ENCODE measurements at regions not wholly inside any gene's neighbourhood (a gene's known extent, or its start where the extent isn't known, plus 50 kb on each side); places are given as distances from the start of the nearest gene placed in this dataset.
A peak's percentile ranks its signal among the peaks of the same experiment; 100 is the strongest.

GRCh38 chr17:54536306-54536705 lies 364.3 kb upstream of the TOM1L1 start:
- Histone ChIP-seq H3K27me3 (no peaks in the 10 kb centered on the region), H3K4me3 (no peak overlapping the region), H3K36me3 (no peaks in the 10 kb centered on the region), H3K9me3 (no peaks in the 10 kb centered on the region), H3K4me1 (no peaks in the 10 kb centered on the region), H3K27ac (no peak overlapping the region)
- intact Hi-C loops (cut with DNase I; ENCODE audit: low total_unique reads) = no loop called here
- no peak for TF ChIP-seq CTCF (IDR thresholded peaks at IDR 0.05)
- no peak for DNase-seq

GRCh38 chr17:54537656-54538055 lies 363.0 kb upstream of the TOM1L1 start:
- H3K27me3 ChIP-seq = no peaks in the 10 kb centered on the region
- H3K4me3 ChIP-seq = no peak overlapping the region
- H3K27ac ChIP-seq = no peak overlapping the region
- intact Hi-C loops (cut with DNase I; ENCODE audit: low total_unique reads) = no loop called here
- H3K36me3 ChIP-seq = no peaks in the 10 kb centered on the region
- TF ChIP-seq CTCF (IDR thresholded peaks at IDR 0.05) = no peak
- no peak for TF ChIP-seq POLR2A (IDR thresholded peaks at IDR 0.05)
- no peak for DNase-seq
- no peaks in the 10 kb centered on the region for H3K9me3 ChIP-seq
- no peaks in the 10 kb centered on the region for H3K4me1 ChIP-seq

GRCh38 chr17:54544249-54544648 lies 356.4 kb upstream of the TOM1L1 start:
- H3K4me3 ChIP-seq = no peak overlapping the region
- intact Hi-C loops (cut with DNase I; ENCODE audit: low total_unique reads) = no loop called here
- H3K27me3 ChIP-seq = no peaks in the 10 kb centered on the region
- no peaks in the 10 kb centered on the region for H3K9me3 ChIP-seq
- DNase-seq = no peak
- TF ChIP-seq POLR2A (IDR thresholded peaks at IDR 0.05) = no peak
- TF ChIP-seq CTCF (IDR thresholded peaks at IDR 0.05) = no peak
- no peaks in the 10 kb centered on the region for H3K36me3 ChIP-seq
- H3K27ac ChIP-seq = no peak overlapping the region
- H3K4me1 ChIP-seq = no peaks in the 10 kb centered on the region

- H3K4me3 ChIP-seq = no peak overlapping the region
- no peaks in the 10 kb centered on the region for H3K27me3 ChIP-seq
- peak in 1 of 4 experiments; percentile 1 for TF ChIP-seq CTCF (IDR thresholded peaks at IDR 0.05)
- TF ChIP-seq POLR2A (IDR thresholded peaks at IDR 0.05) = no peak
- H3K4me1 ChIP-seq = no peaks in the 10 kb centered on the region
- intact Hi-C loops (cut with DNase I; ENCODE audit: low total_unique reads) = no loop called here
- no peaks in the 10 kb centered on the region for H3K9me3 ChIP-seq
- DNase-seq = no peak
- H3K27ac ChIP-seq = no peak overlapping the region
- no peaks in the 10 kb centered on the region for H3K36me3 ChIP-seq
Measured at GRCh38 chr17:54559883-54560282, 340.8 kb upstream of the TOM1L1 start.

GRCh38 chr17:54608634-54609155 lies 292.0 kb upstream of the TOM1L1 start:
- Histone ChIP-seq H3K36me3 (no peaks in the 10 kb centered on the region), H3K4me1 (no peaks in the 10 kb centered on the region), H3K27ac (no peak overlapping the region), H3K9me3 (peaks cover 0 to 4% of the 10 kb centered on the region in 2 donors), H3K27me3 (no peaks in the 10 kb centered on the region), H3K4me3 (no peak overlapping the region)
- DNase-seq = no peak
- TF ChIP-seq POLR2A (IDR thresholded peaks at IDR 0.05) (no peak), CTCF (IDR thresholded peaks at IDR 0.05) (no peak)
- intact Hi-C loops (cut with DNase I; ENCODE audit: low total_unique reads) = no loop called here

Measured in uterus (tissue), 3 donors.